ENCODE measurements at regions not wholly inside any gene's neighbourhood (a gene's known extent, or its start where the extent isn't known, plus 50 kb on each side); places are given as distances from the start of the nearest gene placed in this dataset.
"Not testable (repeated sequence)": the region's sequence is repeated elsewhere in the genome, so short reads cannot be mapped to it uniquely, and the experiment has no call there.

GRCh38 chr3:28575746-28576613 is 227.4 kb upstream of the AZI2 start:
- DNase-seq: no peak

- no peak for DNase-seq
Measured at GRCh38 chr3:28576614-28577200, 228.1 kb upstream of the AZI2 start.

- no peak for DNase-seq
Measured at GRCh38 chr3:28577941-28578500, 229.4 kb upstream of the AZI2 start.

- DNase-seq: no peak
Measured at GRCh38 chr3:28586325-28586724, 237.7 kb upstream of the AZI2 start.

GRCh38 chr3:28587723-28588122 is 239.1 kb upstream of the AZI2 start:
- DNase-seq: no peak

GRCh38 chr3:28590216-28590615 is 241.6 kb upstream of the AZI2 start:
- DNase-seq: no peak

GRCh38 chr3:28590860-28591259 is 242.2 kb upstream of the AZI2 start:
- no peak for DNase-seq

GRCh38 chr3:28595372-28595771 is 246.7 kb upstream of the AZI2 start:
- no peak for DNase-seq

GRCh38 chr3:28597452-28597851 is 248.8 kb upstream of the AZI2 start:
- DNase-seq: no peak

GRCh38 chr3:28598165-28598564 is 249.5 kb upstream of the AZI2 start:
- DNase-seq: no peak

GRCh38 chr3:28601291-28601690 is 252.7 kb upstream of the AZI2 start:
- no peak for DNase-seq

GRCh38 chr3:28606283-28606682 is 257.7 kb upstream of the AZI2 start:
- no peak for DNase-seq

- DNase-seq: no peak
Measured at GRCh38 chr3:28612232-28612631, 263.6 kb upstream of the AZI2 start.

- no peak for DNase-seq
Measured at GRCh38 chr3:28613511-28614106, 265.0 kb upstream of the AZI2 start.

GRCh38 chr3:28615071-28615470 is 266.4 kb upstream of the AZI2 start:
- DNase-seq: no peak

- no peak for DNase-seq
Measured at GRCh38 chr3:28615971-28616370, 267.3 kb upstream of the AZI2 start.

GRCh38 chr3:28617821-28618220 is 269.2 kb upstream of the AZI2 start:
- no peak for DNase-seq

GRCh38 chr3:28623106-28623505 is 274.5 kb upstream of the AZI2 start:
- no peak for DNase-seq

- DNase-seq: no peak
Measured at GRCh38 chr3:28624084-28624483, 275.5 kb upstream of the AZI2 start.

GRCh38 chr3:28627843-28628242 is 279.2 kb upstream of the AZI2 start:
- not testable (repeated sequence) for DNase-seq

- no peak for DNase-seq
Measured at GRCh38 chr3:28634019-28634418, 285.4 kb upstream of the AZI2 start.

GRCh38 chr3:28637742-28638141 is 289.1 kb upstream of the AZI2 start:
- no peak for DNase-seq

- no peak for DNase-seq
Measured at GRCh38 chr3:28645149-28645548, 296.5 kb upstream of the AZI2 start.

- DNase-seq: no peak
Measured at GRCh38 chr3:28646435-28646834, 297.8 kb upstream of the AZI2 start.

Data from NCI-H187 treated with DMSO at 0.1 percent for 48 hours (cell line).